GM23248 (cell line): ENCODE measurements at regions not wholly inside any gene's neighbourhood (a gene's known extent, or its start where the extent isn't known, plus 50 kb on each side); places are given as distances from the start of the nearest gene placed in this dataset.

ENCODE experiments used
- DNase-seq: peaks from one replicate; pipeline ENCODE4 v3.0.0-alpha.2; 2015
- H2AFZ ChIP-seq: fragments of 200-600 bp; sonication (generic); 2 replicates; pipeline ENCODE4 v1.6.1; 2016; ENCODE audit warnings: antibody characterized with exemption
- H3F3A ChIP-seq: fragments of 200-600 bp; sonication (generic); 2 replicates; pipeline ENCODE4 v1.6.1; 2016; ENCODE audit warnings: mild to moderate bottlenecking, antibody characterized with exemption, mixed run types; ENCODE audit not compliant: insufficient read depth
- H3K27ac ChIP-seq: fragments of 200-600 bp; sonication (generic); 2 replicates; pipeline ENCODE4 v1.5.1; 2016; ENCODE audit warnings: mild to moderate bottlenecking
- H3K27me3 ChIP-seq: fragments of 200-600 bp; sonication (generic); replicated peaks from 2 replicates; pipeline ENCODE4 v1.6.1; 2016; ENCODE audit warnings: mild to moderate bottlenecking; ENCODE audit not compliant: insufficient read depth
- H3K36me3 ChIP-seq: fragments of 200-600 bp; sonication (generic); 2 replicates; pipeline ENCODE4 v1.6.1; 2016; ENCODE audit warnings: low read depth, mild to moderate bottlenecking
- H3K4me1 ChIP-seq: fragments of 200-600 bp; sonication (generic); 2 replicates; pipeline ENCODE4 v1.6.1; 2016; ENCODE audit warnings: mild to moderate bottlenecking; ENCODE audit not compliant: insufficient read depth
- H3K4me2 ChIP-seq: fragments of 200-600 bp; sonication (generic); one replicate; pipeline ENCODE4 v1.6.1; 2016; ENCODE audit warnings: mild to moderate bottlenecking; ENCODE audit not compliant: unreplicated experiment
- H3K4me3 ChIP-seq: fragments of 200-600 bp; sonication (generic); 2 replicates; pipeline ENCODE4 v1.5.1; 2016; ENCODE audit warnings: mild to moderate bottlenecking
- H3K79me2 ChIP-seq: fragments of 200-600 bp; sonication (generic); 2 replicates; pipeline ENCODE4 v1.6.1; 2016; ENCODE audit warnings: mild to moderate bottlenecking; ENCODE audit not compliant: insufficient read depth
- H3K9ac ChIP-seq: fragments of 200-600 bp; sonication (generic); 2 replicates; pipeline ENCODE4 v1.6.1; 2016; ENCODE audit warnings: mild to moderate bottlenecking
- H3K9me2 ChIP-seq: fragments of 200-600 bp; sonication (generic); 2 replicates; pipeline ENCODE4 v1.6.1; 2016; ENCODE audit warnings: mixed run types, mild to moderate bottlenecking, moderate library complexity; ENCODE audit not compliant: insufficient read depth
- H3K9me3 ChIP-seq: fragments of 200-600 bp; sonication (generic); one replicate; pipeline ENCODE4 v1.6.1; 2017; ENCODE audit warnings: low read depth
- H4K20me1 ChIP-seq: fragments of 200-600 bp; sonication (generic); 2 replicates; pipeline ENCODE4 v1.6.0; 2016; ENCODE audit not compliant: insufficient read depth
- EZH2 ChIP-seq: fragments of 200-600 bp; sonication (generic); IDR thresholded peaks from 2 replicates; pipeline ENCODE4 v1.6.1; 2018; ENCODE audit warnings: antibody characterized with exemption, mild to moderate bottlenecking; ENCODE audit not compliant: insufficient read depth, poor library complexity, severe bottlenecking
- EZH2phosphoT487 ChIP-seq: fragments of 200-600 bp; sonication (generic); IDR thresholded peaks from 2 replicates; pipeline ENCODE4 v1.6.1; 2018; ENCODE audit warnings: antibody characterized with exemption, moderate library complexity, mild to moderate bottlenecking, low read depth; ENCODE audit not compliant: insufficient read depth
- WGBS, 2 experiments: methylation state at CpG; one replicate each; pipeline ENCODE4 v1.1.6; 2015 to 2017; ENCODE audit warnings: low lambda C conversion rate in 2 of 2, low coverage in 1 of 2; ENCODE audit errors: missing lambda C conversion rate in 2 of 2; 5-methylcytosine and 5-hydroxymethylcytosine counted together
- in situ Hi-C: fragments of 300-500 bp; cut with MboI; formaldehyde crosslinking; loops from 2 replicates; pipeline ENCODE4 v1.15.0; 2020

- Histone ChIP-seq H3K79me2 (no peaks in the 10 kb centered on the region), H3K36me3 (no peaks in the 10 kb centered on the region), H3K4me2 (no peak overlapping the region), H3F3A (no peaks in the 10 kb centered on the region), H4K20me1 (no peaks in the 10 kb centered on the region), H3K4me3 (no peak overlapping the region), H3K9me3 (no peaks in the 10 kb centered on the region), H3K9me2 (no peaks in the 10 kb centered on the region), H3K27ac (no peak overlapping the region), H3K4me1 (no peaks in the 10 kb centered on the region), H3K27me3 (no peaks in the 10 kb centered on the region), H2AFZ (no peak overlapping the region), H3K9ac (no peak overlapping the region)
- DNase-seq: no peak
- TF ChIP-seq EZH2: no peak
- TF ChIP-seq EZH2phosphoT487: no peak
- in situ Hi-C loops: no loop called here
- 24 to 30% methylated on average over 2 of the region's 2 CpGs for WGBS, 2 experiments
Measured at GRCh38 chr6:10266061-10266460, 148.8 kb downstream of the TFAP2A start.

GRCh38 chr6:10262505-10262904 is 152.4 kb downstream of the TFAP2A start:
- no peak overlapping the region for H3K4me3 ChIP-seq
- no peak overlapping the region for H3K27ac ChIP-seq
- TF ChIP-seq EZH2: no peak
- TF ChIP-seq EZH2phosphoT487: no peak
- H3K9me2 ChIP-seq: no peaks in the 10 kb centered on the region
- in situ Hi-C loops: no loop called here
- H2AFZ ChIP-seq: no peak overlapping the region
- no peaks in the 10 kb centered on the region for H3K9me3 ChIP-seq
- H3K9ac ChIP-seq: no peak overlapping the region
- H3K79me2 ChIP-seq: no peaks in the 10 kb centered on the region
- H3F3A ChIP-seq: no peaks in the 10 kb centered on the region
- no peaks in the 10 kb centered on the region for H3K27me3 ChIP-seq
- no peaks in the 10 kb centered on the region for H4K20me1 ChIP-seq
- no peak for DNase-seq
- H3K4me2 ChIP-seq: no peak overlapping the region
- no peaks in the 10 kb centered on the region for H3K36me3 ChIP-seq
- no peaks in the 10 kb centered on the region for H3K4me1 ChIP-seq
- WGBS, 2 experiments: 17 to 31% methylated on average over 2 of the region's 2 CpGs

- in situ Hi-C loops: no loop called here
- no peak overlapping the region for H3K4me3 ChIP-seq
- no peak for DNase-seq
Measured at GRCh38 chr6:10259671-10260070, 155.2 kb downstream of the TFAP2A start.

DNA sequence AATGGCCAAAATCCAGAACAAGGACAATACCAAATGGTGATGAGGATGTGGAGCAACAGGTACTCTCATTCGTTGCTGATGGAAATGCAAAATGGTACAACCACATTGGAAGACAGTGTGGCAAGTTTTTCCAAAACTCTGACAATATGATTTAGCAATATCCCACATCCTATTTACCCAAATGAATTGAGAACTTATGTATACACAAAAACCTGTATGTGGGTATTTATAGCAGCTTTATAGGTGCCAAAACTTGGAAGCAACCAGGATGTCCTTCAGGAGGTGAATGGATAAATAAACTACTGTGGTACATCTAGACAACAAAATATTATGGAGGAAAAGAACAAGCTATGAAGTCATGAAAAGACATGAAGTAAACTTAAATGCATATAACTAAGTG is 156.5 kb downstream of the TFAP2A start:
- no peak for TF ChIP-seq EZH2phosphoT487
- TF ChIP-seq EZH2: no peak
- in situ Hi-C loops: no loop called here
- no peaks in the 10 kb centered on the region for H3K36me3 ChIP-seq

More at GRCh38 chr6:10259671-10260070, 155.2 kb downstream of the TFAP2A start:
- 24 to 36% methylated on average over 3 of the region's 3 CpGs for WGBS, 2 experiments
- no peaks in the 10 kb centered on the region for H4K20me1 ChIP-seq
- no peak overlapping the region for H3K4me2 ChIP-seq
- no peaks in the 10 kb centered on the region for H3K36me3 ChIP-seq
- H3K9me3 ChIP-seq: no peaks in the 10 kb centered on the region
- H3K79me2 ChIP-seq: no peaks in the 10 kb centered on the region
- no peak overlapping the region for H3K9ac ChIP-seq
- no peaks in the 10 kb centered on the region for H3K27me3 ChIP-seq
- no peak overlapping the region for H3K27ac ChIP-seq
- H3K9me2 ChIP-seq: no peaks in the 10 kb centered on the region
- H2AFZ ChIP-seq: no peak overlapping the region
- H3F3A ChIP-seq: no peaks in the 10 kb centered on the region
- H3K4me1 ChIP-seq: no peaks in the 10 kb centered on the region
- TF ChIP-seq EZH2phosphoT487 (no peak), EZH2 (no peak)

GRCh38 chr6:10256113-10256690 is 158.7 kb downstream of the TFAP2A start:
- Histone ChIP-seq H3K9me2 (no peaks in the 10 kb centered on the region), H3K36me3 (no peaks in the 10 kb centered on the region), H4K20me1 (no peaks in the 10 kb centered on the region), H3K27ac (no peak overlapping the region), H3K4me1 (no peaks in the 10 kb centered on the region), H3K4me2 (no peak overlapping the region), H3K79me2 (no peaks in the 10 kb centered on the region), H3K9me3 (no peaks in the 10 kb centered on the region), H3F3A (no peaks in the 10 kb centered on the region), H3K4me3 (no peak overlapping the region), H3K9ac (no peak overlapping the region), H2AFZ (no peak overlapping the region), H3K27me3 (no peaks in the 10 kb centered on the region)
- WGBS, 2 experiments: 39 to 40% methylated on average over 3 of the region's 3 CpGs
- peak; percentile 28 for DNase-seq
- no peak for TF ChIP-seq EZH2
- TF ChIP-seq EZH2phosphoT487: no peak
- in situ Hi-C loops: no loop called here

More for the DNA sequence above, 156.5 kb downstream of the TFAP2A start:
- Histone ChIP-seq H3K9ac (no peak overlapping the region), H3K4me3 (no peak overlapping the region), H3K4me1 (no peaks in the 10 kb centered on the region), H4K20me1 (no peaks in the 10 kb centered on the region), H2AFZ (no peak overlapping the region), H3K9me2 (no peaks in the 10 kb centered on the region), H3K27me3 (no peaks in the 10 kb centered on the region), H3F3A (no peaks in the 10 kb centered on the region), H3K27ac (no peak overlapping the region), H3K4me2 (no peak overlapping the region), H3K79me2 (no peaks in the 10 kb centered on the region), H3K9me3 (no peaks in the 10 kb centered on the region)
- no peak for DNase-seq
- WGBS, 2 experiments: 7 to 8% methylated on average over 1 of the region's 1 CpG
